Activated effector memory CD4-positive, alpha-beta T cell treated with Interleukin-2 at 50 U/mL for 16 hours (primary cell): ENCODE measurements at regions not wholly inside any gene's neighbourhood (a gene's known extent, or its start where the extent isn't known, plus 50 kb on each side); places are given as distances from the start of the nearest gene placed in this dataset.

ENCODE experiments used
- DNase-seq: peaks from one replicate; pipeline ENCODE4 v3.0.0-alpha.2; 2020

GRCh38 chrX:2640436-2641150 lies 50.5 kb upstream of the CD99 start:
- no peak for DNase-seq

- no peak for DNase-seq
Observed at GRCh38 chrX:2638279-2638678, 52.8 kb upstream of the CD99 start.

GRCh38 chrX:2635342-2635741 lies 55.8 kb upstream of the CD99 start:
- no peak for DNase-seq

GRCh38 chrX:2632533-2633504 lies 58.3 kb upstream of the CD99 start:
- no peak for DNase-seq

- DNase-seq = no peak
Observed at GRCh38 chrX:2631743-2632532, 59.2 kb upstream of the CD99 start.

DNA sequence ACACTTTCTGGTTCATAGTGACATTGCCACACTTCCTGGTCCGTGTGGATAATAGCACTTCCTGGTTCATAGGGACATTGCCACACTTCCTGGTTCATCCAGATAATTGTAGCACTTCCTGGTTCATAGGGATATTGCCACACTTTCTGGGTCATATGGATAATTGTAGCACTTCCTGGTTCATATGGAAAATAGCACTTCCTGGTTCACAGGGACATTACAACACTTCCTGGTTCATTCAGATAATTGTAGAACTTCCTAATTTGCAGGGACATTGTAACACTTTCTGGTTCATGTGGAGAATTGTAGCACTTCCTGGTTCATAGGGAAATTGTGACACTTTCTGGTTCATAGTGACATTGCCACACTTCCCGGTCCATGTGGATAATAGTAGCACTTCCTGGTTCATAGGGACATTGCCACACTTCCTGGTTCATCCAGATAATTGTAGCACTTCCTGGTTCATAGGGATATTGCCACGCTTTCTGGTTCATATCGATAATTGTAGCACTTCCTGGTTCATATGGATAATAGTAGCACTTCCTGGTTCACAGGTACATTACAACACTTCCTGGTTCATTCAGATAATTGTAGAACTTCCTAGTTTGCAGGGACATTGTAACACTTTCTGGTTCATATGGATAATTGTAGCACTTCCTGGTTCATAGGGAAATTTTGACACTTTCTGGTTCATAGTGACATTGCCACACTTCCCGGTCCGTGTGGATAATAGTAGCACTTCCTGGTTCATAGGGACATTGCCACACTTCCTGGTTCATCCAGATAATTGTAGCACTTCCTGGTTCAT lies 60.0 kb upstream of the CD99 start:
- DNase-seq = peak; percentile 18

DNA sequence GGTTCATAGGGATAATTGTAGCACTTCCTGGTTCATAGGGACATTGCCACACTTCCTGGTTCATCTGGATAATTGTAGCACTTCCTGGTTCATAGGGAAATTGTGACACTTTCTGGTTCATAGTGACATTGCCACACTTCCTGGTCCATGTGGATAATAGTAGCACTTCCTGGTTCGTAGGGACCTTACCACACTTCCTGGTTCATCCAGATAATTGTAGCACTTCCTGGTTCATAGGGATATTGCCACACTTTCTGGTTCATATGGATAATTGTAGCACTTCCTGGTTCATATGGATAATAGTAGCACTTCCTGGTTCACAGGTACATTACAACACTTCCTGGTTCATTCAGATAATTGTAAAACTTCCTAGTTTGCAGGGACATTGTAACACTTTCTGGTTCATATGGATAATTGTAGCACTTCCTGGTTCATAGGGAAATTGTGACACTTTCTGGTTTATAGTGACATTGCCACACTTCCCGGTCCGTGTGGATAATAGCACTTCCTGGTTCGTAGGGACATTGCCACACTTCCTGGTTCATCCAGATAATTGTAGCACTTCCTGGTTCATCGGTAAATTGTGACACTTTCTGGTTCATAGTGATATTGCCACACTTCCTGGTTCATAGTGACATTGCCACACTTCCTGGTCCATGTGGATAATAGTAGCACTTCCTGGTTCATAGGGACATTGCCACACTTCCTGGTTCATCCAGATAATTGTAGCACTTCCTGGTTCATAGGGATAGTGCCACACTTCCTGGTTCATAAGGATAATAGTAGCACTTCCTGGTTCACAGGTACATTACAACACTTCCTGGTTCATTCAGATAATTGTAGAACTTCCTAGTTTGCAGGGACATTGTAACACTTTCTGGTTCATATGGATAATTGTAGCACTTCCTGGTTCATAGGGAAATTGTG lies 60.8 kb upstream of the CD99 start:
- peak; percentile 40 for DNase-seq

DNA sequence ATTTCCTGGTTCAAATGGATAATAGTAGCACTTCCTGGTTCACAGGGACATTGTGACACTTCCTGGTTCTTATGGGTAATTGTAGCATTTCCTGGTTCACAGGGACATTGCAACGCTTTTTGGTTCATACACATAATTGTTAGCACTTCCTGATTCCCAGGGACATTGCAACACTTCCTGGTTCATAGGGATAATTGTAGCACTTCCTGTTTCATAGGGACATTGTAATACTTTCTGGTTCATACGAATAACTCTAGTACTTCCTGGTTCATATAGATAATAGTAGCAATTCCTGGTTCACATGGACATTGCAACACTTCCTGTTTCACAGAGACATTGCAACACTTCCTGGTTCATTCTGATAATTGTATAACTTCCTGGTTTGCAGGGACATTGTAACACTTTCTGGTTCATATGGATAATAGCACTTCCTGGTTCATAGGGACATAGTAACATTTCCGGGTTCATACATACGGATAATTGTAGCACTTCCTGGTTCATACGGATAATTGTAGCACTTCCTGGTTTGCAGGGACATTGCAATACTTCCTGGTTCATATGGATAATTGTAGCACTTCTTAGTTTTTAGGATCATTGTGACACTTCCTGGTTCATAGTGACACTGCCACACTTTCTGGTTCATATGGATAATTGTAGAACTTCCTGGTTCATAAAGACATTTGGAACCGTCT lies 61.6 kb upstream of the CD99 start:
- no peak for DNase-seq

GRCh38 chrX:2628751-2629315 lies 62.3 kb upstream of the CD99 start:
- no peak for DNase-seq

- no peak for DNase-seq
Observed at GRCh38 chrX:2627272-2627867, 63.7 kb upstream of the CD99 start.

- DNase-seq = no peak
Observed at GRCh38 chrX:2626750-2627149, 64.3 kb upstream of the CD99 start.

- DNase-seq = no peak
Observed at GRCh38 chrX:2620576-2620975, 70.5 kb upstream of the CD99 start.

GRCh38 chrX:2618516-2618915 lies 72.6 kb upstream of the CD99 start:
- DNase-seq = no peak

GRCh38 chrX:2614911-2615310 lies 76.2 kb upstream of the CD99 start:
- DNase-seq = no peak

DNA sequence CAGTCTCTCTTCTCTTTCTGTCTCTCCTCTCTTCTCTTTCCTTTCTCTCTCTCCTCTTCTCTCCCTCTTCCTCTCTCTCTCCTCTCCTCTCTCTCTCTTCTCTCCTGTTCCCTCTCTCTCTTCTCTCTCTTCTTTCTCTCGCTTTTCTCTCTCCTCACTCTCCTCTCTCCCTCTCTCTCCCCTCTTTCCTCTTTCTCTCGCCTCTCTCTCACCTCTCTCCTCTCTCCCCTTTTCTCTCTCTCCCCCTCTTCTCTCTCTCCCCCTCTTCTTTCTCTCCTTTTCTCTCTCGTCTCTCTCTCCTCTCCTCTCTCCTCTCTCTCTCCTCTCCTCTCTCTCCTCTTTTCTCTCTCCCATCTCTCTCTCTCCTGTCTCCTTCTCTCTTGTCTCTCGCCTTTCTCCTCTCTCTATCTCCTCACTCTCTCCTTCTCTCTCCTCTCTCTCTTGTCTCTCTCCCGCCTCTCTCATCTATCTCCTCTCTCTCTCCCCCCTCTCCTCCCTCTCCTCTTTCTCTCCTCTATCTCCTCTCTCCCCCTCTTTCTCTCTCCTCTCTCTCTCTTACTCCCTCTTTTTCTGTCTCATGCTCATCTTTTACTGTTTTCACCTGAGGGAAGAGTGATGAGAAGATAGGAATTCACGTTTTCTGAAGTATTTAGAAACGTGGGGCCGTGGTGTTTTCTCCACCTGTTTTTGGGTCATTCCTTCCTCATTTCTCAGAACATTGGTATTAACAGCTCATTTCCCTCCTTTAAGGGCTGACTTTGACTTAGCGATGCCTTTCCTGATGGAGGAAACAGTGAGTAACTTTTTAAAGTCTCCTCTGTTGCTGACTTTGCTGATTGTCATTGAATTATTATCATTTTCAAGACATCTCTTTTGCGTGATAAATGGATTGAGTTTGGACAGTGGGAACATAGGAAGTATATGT lies 80.6 kb upstream of the CD99 start:
- DNase-seq = no peak

DNA sequence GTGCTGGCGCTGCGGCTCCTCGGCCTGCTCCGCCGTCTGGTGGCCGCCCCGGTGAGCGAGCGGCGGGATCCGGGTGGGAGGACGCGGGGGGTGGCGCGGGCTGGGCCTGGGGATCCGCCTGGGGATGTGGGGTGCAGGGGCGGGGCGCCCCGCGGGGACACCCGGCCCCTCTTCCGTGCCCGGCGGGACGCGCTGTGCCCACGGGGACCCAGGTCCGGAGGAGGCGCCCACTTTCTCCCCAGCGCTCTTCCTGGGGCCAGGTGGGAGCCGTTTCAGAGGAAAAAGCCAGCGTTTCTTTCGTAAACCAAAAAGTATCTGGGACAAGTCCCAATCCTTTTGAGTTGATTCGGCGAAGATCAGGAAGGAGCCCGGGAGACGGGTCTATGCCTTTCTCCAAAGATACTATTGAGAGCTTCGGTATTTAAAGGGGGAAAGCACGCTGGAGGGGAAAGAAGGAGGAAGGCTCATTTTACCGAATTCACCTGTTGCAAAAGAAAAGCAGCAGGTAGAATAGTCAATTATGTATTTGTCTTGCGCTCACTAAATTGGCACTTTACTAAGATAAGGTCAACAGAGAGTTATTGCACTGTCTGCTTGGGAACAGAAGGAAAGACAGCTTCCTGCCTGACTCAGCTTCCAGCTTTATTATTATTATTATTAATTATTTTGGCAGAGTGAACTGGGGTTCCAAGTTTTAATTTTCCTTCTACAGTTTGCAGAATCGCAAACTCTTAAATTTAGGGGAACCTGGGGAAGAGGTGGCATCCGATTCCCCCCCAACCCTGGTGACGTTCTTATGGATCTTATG lies 81.5 kb upstream of the CD99 start:
- DNase-seq = no peak

DNA sequence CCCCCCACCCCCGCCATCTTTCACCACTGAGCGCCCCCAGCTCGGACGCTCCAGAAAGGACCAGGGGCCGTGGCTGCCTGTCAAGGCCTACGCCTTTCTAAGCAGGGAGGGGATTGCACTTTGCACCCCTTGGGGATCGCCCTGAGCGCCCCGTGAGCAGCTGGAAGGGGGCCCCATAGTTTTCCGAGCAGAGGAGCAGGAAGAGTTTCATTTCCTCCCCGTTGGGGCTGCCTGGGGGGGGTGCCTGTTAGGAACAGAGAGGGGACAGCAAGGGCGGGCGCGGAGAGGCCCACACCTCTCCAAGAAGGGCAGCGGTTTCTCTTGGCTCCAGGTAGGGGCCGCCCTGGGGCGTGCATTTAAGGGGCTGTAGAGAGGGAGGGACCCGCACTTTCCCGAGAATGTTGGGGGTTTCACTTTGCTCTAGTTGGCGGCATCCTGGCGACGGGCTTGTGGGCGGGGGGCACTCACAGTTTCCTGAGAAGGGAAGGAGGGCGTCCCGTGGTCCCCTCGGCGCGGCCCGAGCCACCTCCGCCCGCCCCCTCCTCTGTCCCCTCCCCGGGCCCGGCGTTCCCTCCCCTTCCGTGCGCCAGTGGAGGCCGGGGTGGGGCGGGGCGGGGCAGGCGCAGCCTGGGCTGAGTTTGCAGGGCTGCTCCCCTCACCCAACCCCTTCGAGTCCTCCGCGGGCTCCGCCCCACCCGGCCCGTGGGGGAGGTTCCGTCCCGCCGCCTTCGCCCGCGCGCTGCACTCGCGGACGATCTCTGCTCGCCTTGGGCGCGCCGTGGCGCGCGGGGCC lies 82.3 kb upstream of the CD99 start:
- peak; percentile 84 for DNase-seq
